Spinal cord (tissue), 9 donors: ENCODE measurements at regions not wholly inside any gene's neighbourhood (a gene's known extent, or its start where the extent isn't known, plus 50 kb on each side); places are given as distances from the start of the nearest gene placed in this dataset.

Experiments
- DNase-seq, 6 donors: peaks; one replicate each; pipeline versions ENCODE4 v3.0.0 to v3.0.0-alpha.2; 2013 to 2015; ENCODE audit warnings: low spot score in 6 of 6, low read depth in 4 of 6
- H3K27ac ChIP-seq: one replicate; pipeline ENCODE4 v1.5.1; 2013; ENCODE audit warnings: low read depth, low read length, control low read depth
- H3K27me3 ChIP-seq: one replicate; pipeline ENCODE4 v1.6.1; 2013; ENCODE audit warnings: low read length; ENCODE audit not compliant: control insufficient read depth, insufficient read depth
- H3K36me3 ChIP-seq: one replicate; pipeline ENCODE4 v1.6.1; 2013; ENCODE audit warnings: low read length; ENCODE audit not compliant: control insufficient read depth, insufficient read depth
- H3K4me1 ChIP-seq: one replicate; pipeline ENCODE4 v1.6.1; 2013; ENCODE audit warnings: low read length; ENCODE audit not compliant: control insufficient read depth, insufficient read depth
- H3K4me3 ChIP-seq: one replicate; pipeline ENCODE4 v1.5.1; 2013; ENCODE audit warnings: low read depth, low read length, control low read depth
- H3K9me3 ChIP-seq: one replicate; pipeline ENCODE4 v1.6.1; 2013; ENCODE audit warnings: low read length; ENCODE audit not compliant: control insufficient read depth, insufficient read depth
- WGBS: methylation state at CpG from one replicate; pipeline ENCODE4 v1.1.5; 2013; ENCODE audit warnings: missing lambda C conversion rate; ENCODE audit not compliant: insufficient coverage; 5-methylcytosine and 5-hydroxymethylcytosine counted together
- donor health status: healthy.

GRCh38 chr4:153074936-153075630 is 129.2 kb upstream of the TRIM2 start:
- H3K9me3 ChIP-seq, result no peaks in the 10 kb centered on the region
- no peak overlapping the region for H3K4me3 ChIP-seq
- WGBS, result 80% methylated on average over 1 of the region's 2 CpGs
- no peaks in the 10 kb centered on the region for H3K4me1 ChIP-seq
- H3K27me3 ChIP-seq, result no peaks in the 10 kb centered on the region
- no peaks in the 10 kb centered on the region for H3K36me3 ChIP-seq
- H3K27ac ChIP-seq, result peak overlapping the region; percentile 59
- no peak for DNase-seq

- Histone ChIP-seq H3K9me3 (no peaks in the 10 kb centered on the region), H3K27me3 (no peaks in the 10 kb centered on the region), H3K36me3 (no peaks in the 10 kb centered on the region), H3K4me1 (no peaks in the 10 kb centered on the region), H3K27ac (peak overlapping the region; percentile 27), H3K4me3 (no peak overlapping the region)
- 100% methylated on average over 2 of the region's 4 CpGs for WGBS
- DNase-seq, result no peak
These were observed 128.3 kb upstream of the TRIM2 start for GRCh38 chr4:153075836-153076518.

GRCh38 chr4:153076861-153077260 is 127.4 kb upstream of the TRIM2 start:
- no peak for DNase-seq
- no peak overlapping the region for H3K27ac ChIP-seq
- no peaks in the 10 kb centered on the region for H3K36me3 ChIP-seq
- 60% methylated on average over 1 of the region's 3 CpGs for WGBS
- H3K9me3 ChIP-seq, result no peaks in the 10 kb centered on the region
- H3K4me3 ChIP-seq, result no peak overlapping the region
- peaks cover 1% of the 10 kb centered on the region for H3K27me3 ChIP-seq
- H3K4me1 ChIP-seq, result no peaks in the 10 kb centered on the region

GRCh38 chr4:153079857-153080391 is 124.3 kb upstream of the TRIM2 start:
- Histone ChIP-seq H3K4me1 (peaks cover 19% of the 10 kb centered on the region), H3K9me3 (no peaks in the 10 kb centered on the region), H3K27ac (no peak overlapping the region), H3K36me3 (no peaks in the 10 kb centered on the region), H3K27me3 (peaks cover 2% of the 10 kb centered on the region), H3K4me3 (no peak overlapping the region)
- DNase-seq, result peak in 1 of 6 donors; percentile 64
- WGBS, result 71% methylated on average over 3 of the region's 6 CpGs

DNA sequence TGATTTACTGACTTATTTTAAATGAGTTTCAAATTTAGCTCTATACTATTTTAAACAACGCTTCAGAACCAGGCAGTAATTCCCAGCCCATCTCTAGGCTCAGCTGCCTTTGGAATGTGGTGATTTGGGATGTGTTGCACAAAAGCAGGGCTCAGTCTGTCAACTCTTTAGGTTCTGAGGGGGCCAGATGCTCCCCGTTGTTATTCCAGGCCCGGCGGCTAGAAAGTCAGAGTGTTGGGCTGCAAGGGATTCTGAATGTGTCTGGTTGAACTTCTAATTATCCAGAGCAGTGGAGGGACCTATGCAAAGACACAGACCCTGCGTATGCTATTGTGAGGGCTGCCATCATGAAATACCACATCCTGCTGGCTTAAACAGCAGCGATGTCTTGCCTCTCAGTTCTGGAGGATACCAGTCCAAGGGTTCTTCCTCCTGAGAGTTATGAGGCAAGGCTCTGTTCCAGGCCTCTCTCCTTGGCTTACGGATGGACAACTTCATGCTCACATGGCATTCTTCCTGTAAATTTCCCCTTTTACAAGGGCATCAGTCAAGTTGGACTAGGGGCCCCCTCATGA is 123.2 kb upstream of the TRIM2 start:
- H3K4me3 ChIP-seq, result no peak overlapping the region
- no peaks in the 10 kb centered on the region for H3K9me3 ChIP-seq
- peaks cover 24% of the 10 kb centered on the region for H3K4me1 ChIP-seq
- no peaks in the 10 kb centered on the region for H3K36me3 ChIP-seq
- DNase-seq, result no peak
- H3K27me3 ChIP-seq, result peaks cover 2% of the 10 kb centered on the region
- 81% methylated on average over 6 of the region's 7 CpGs for WGBS
- H3K27ac ChIP-seq, result no peak overlapping the region

GRCh38 chr4:153081693-153082092 is 122.5 kb upstream of the TRIM2 start:
- Histone ChIP-seq H3K27me3 (peaks cover 2% of the 10 kb centered on the region), H3K4me1 (peaks cover 24% of the 10 kb centered on the region), H3K9me3 (no peaks in the 10 kb centered on the region), H3K36me3 (no peaks in the 10 kb centered on the region), H3K27ac (no peak overlapping the region), H3K4me3 (no peak overlapping the region)
- DNase-seq, result no peak
- WGBS, result 87% methylated on average over 4 of the region's 4 CpGs

GRCh38 chr4:153082322-153083301 is 121.6 kb upstream of the TRIM2 start:
- peaks cover 2% of the 10 kb centered on the region for H3K27me3 ChIP-seq
- no peak for DNase-seq
- H3K4me1 ChIP-seq, result peaks cover 26% of the 10 kb centered on the region
- no peaks in the 10 kb centered on the region for H3K9me3 ChIP-seq
- WGBS, result 78% methylated on average over 12 of the region's 15 CpGs
- peak overlapping the region; percentile 72 for H3K27ac ChIP-seq
- H3K36me3 ChIP-seq, result no peaks in the 10 kb centered on the region
- H3K4me3 ChIP-seq, result no peak overlapping the region

DNA sequence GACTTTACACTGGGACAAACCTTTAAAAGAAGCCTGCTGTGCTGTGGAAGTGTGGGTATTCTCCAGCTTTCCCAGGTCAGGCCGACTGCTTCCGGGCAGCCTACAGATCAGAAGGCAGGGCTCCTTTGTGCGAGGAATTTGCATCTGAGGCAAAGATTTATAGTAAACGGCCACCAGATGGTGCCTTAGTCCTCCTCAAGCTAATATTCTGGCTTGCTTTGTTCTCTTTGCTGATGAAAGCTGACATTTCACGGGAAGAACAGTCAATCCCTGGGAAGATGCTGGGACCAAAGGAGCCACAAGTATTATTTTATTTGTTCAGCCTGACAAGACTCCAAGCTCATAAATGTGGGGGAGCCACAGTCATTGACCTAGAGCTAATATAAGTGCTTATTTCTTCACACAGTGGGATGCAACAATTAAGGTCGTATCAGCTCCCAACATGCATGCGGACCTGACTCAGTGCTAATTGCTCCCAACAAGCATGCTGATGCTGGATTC is 120.7 kb upstream of the TRIM2 start:
- no peaks in the 10 kb centered on the region for H3K9me3 ChIP-seq
- 1% methylated on average over 5 of the region's 7 CpGs for WGBS
- peaks cover 27% of the 10 kb centered on the region for H3K4me1 ChIP-seq
- H3K36me3 ChIP-seq, result no peaks in the 10 kb centered on the region
- H3K27me3 ChIP-seq, result peaks cover 2% of the 10 kb centered on the region
- no peak overlapping the region for H3K4me3 ChIP-seq
- DNase-seq, result peak; percentile 60 to 97 (median 70)
- peak overlapping the region; percentile 72 for H3K27ac ChIP-seq
